Trophoblast cell (in vitro differentiated cells and primary cell): ENCODE measurements at regions not wholly inside any gene's neighbourhood (a gene's known extent, or its start where the extent isn't known, plus 50 kb on each side); places are given as distances from the start of the nearest gene placed in this dataset.
"Not testable (repeated sequence)": the region's sequence is repeated elsewhere in the genome, so short reads cannot be mapped to it uniquely, and the experiment has no call there.

Experiments used
- DNase-seq, 2 donors: peaks; one replicate each; pipeline ENCODE4 v3.0.0-alpha.2; 2016
- H2AFZ ChIP-seq: 2 replicates; pipeline ENCODE4 v1.6.1; 2013; ENCODE audit warnings: low read length, moderate library complexity, mild to moderate bottlenecking; ENCODE audit not compliant: insufficient read depth, poor library complexity
- H2AK5ac ChIP-seq: 2 replicates; pipeline ENCODE4 v1.6.1; 2013; ENCODE audit warnings: mild to moderate bottlenecking, low read length
- H2BK120ac ChIP-seq: 2 replicates; pipeline ENCODE4 v1.6.1; 2013; ENCODE audit warnings: low read length, mild to moderate bottlenecking, moderate library complexity; ENCODE audit not compliant: insufficient read depth, poor library complexity
- H2BK12ac ChIP-seq: 2 replicates; pipeline ENCODE4 v1.6.1; 2013; ENCODE audit warnings: mild to moderate bottlenecking, low read length, moderate library complexity
- H2BK5ac ChIP-seq: 2 replicates; pipeline ENCODE4 v1.6.1; 2013; ENCODE audit warnings: low read length, low read depth, moderate library complexity, mild to moderate bottlenecking; ENCODE audit not compliant: poor library complexity
- H3K14ac ChIP-seq: 2 replicates; pipeline ENCODE4 v1.6.1; 2013; ENCODE audit warnings: mild to moderate bottlenecking, low read length
- H3K18ac ChIP-seq: 2 replicates; pipeline ENCODE4 v1.6.1; 2013; ENCODE audit warnings: mild to moderate bottlenecking, low read length
- H3K23ac ChIP-seq: 2 replicates; pipeline ENCODE4 v1.6.1; 2013; ENCODE audit warnings: low read length
- H3K27ac ChIP-seq: 2 replicates; pipeline ENCODE4 v1.5.1; 2013; ENCODE audit warnings: low read depth, mild to moderate bottlenecking, inconsistent platforms, low read length, moderate library complexity
- H3K27me3 ChIP-seq: 2 replicates; pipeline ENCODE4 v1.6.1; 2013; ENCODE audit warnings: inconsistent platforms, mild to moderate bottlenecking, low read length, moderate library complexity; ENCODE audit not compliant: insufficient read depth
- H3K36me3 ChIP-seq, 2 experiments: 1 replicate in 1 of 2; 2 replicates in 1 of 2; pipeline ENCODE4 v1.6.1; 2013; ENCODE audit warnings: low read length in 2 of 2, mild to moderate bottlenecking in 2 of 2, moderate library complexity in 1 of 2; ENCODE audit not compliant: insufficient read depth in 2 of 2, control insufficient read depth in 1 of 2
- H3K4ac ChIP-seq: 2 replicates; pipeline ENCODE4 v1.6.1; 2013; ENCODE audit warnings: low read depth, mild to moderate bottlenecking, low read length, moderate library complexity
- H3K4me1 ChIP-seq, 2 experiments: 1 replicate in 1 of 2; 2 replicates in 1 of 2; pipeline ENCODE4 v1.6.1; 2013; ENCODE audit warnings: low read length in 2 of 2, mild to moderate bottlenecking in 2 of 2, moderate library complexity in 1 of 2; ENCODE audit not compliant: insufficient read depth in 2 of 2, control insufficient read depth in 1 of 2
- H3K4me2 ChIP-seq: 2 replicates; pipeline ENCODE4 v1.6.1; 2013; ENCODE audit warnings: inconsistent platforms, mild to moderate bottlenecking, low read length, moderate library complexity
- H3K4me3 ChIP-seq: 2 replicates; pipeline ENCODE4 v1.5.1; 2013; ENCODE audit warnings: mild to moderate bottlenecking, low read depth, low read length, inconsistent platforms
- H3K79me1 ChIP-seq: one replicate; pipeline ENCODE4 v1.6.1; 2013; ENCODE audit warnings: low read length
- H3K79me2 ChIP-seq: 2 replicates; pipeline ENCODE4 v1.6.1; 2013; ENCODE audit warnings: low read length, mild to moderate bottlenecking; ENCODE audit not compliant: control insufficient read depth, insufficient read depth, poor library complexity
- H3K9ac ChIP-seq: 2 replicates; pipeline ENCODE4 v1.6.1; 2013; ENCODE audit warnings: mild to moderate bottlenecking, low read length
- H3K9me3 ChIP-seq: 2 replicates; pipeline ENCODE4 v1.6.1; 2013; ENCODE audit warnings: low read depth, mild to moderate bottlenecking, control low read depth, inconsistent platforms, low read length; ENCODE audit not compliant: insufficient read depth
- H4K12ac ChIP-seq: 2 replicates; pipeline ENCODE4 v1.6.1; 2013; ENCODE audit warnings: low read depth, mild to moderate bottlenecking, low read length, moderate library complexity
- H4K8ac ChIP-seq: 2 replicates; pipeline ENCODE4 v1.6.1; 2013; ENCODE audit warnings: low read depth, mild to moderate bottlenecking, low read length, moderate library complexity
- H4K91ac ChIP-seq: one replicate; pipeline ENCODE4 v1.6.1; 2013; ENCODE audit warnings: low read depth, mild to moderate bottlenecking, low read length, moderate library complexity
- WGBS: extraction: QIAGEN DNeasy Blood & Tissue Kit; methylation state at CpG from one replicate; pipeline ENCODE4 v1.1.7; 2013; ENCODE audit warnings: missing lambda C conversion rate; ENCODE audit not compliant: insufficient read length, insufficient coverage; ENCODE audit errors: extremely low coverage; 5-methylcytosine and 5-hydroxymethylcytosine counted together

- H3K14ac ChIP-seq, H3K4me1 ChIP-seq, H4K8ac ChIP-seq, H4K91ac ChIP-seq, H2BK120ac ChIP-seq, H3K9me3 ChIP-seq, H3K18ac ChIP-seq, H2BK12ac ChIP-seq, H3K4ac ChIP-seq, H2BK5ac ChIP-seq, H3K9ac ChIP-seq, H2AFZ ChIP-seq, H3K27me3 ChIP-seq, H3K27ac ChIP-seq, H3K79me1 ChIP-seq, H3K23ac ChIP-seq, H4K12ac ChIP-seq, H3K4me3 ChIP-seq, DNase-seq, H3K36me3 ChIP-seq, H2AK5ac ChIP-seq, H3K79me2 ChIP-seq, H3K4me2 ChIP-seq: not testable (repeated sequence)
- WGBS = no CpG with 5 or more reads among the region's 11 CpGs
Measured at GRCh38 chr7:36060388-36060787, 92.7 kb upstream of the EEPD1 start.

- H3K18ac ChIP-seq = no peak overlapping the region
- no peak overlapping the region for H3K4me2 ChIP-seq
- H2AFZ ChIP-seq = no peak overlapping the region
- H3K27ac ChIP-seq = no peak overlapping the region
- no peak overlapping the region for H3K14ac ChIP-seq
- DNase-seq = no peak
- no peak overlapping the region for H4K91ac ChIP-seq
- no peaks in the 10 kb centered on the region for H3K27me3 ChIP-seq
- no CpG with 5 or more reads among the region's 4 CpGs for WGBS
- H3K23ac ChIP-seq = no peak overlapping the region
- H2BK120ac ChIP-seq = no peak overlapping the region
- no peak overlapping the region for H3K4me3 ChIP-seq
- no peak overlapping the region for H4K8ac ChIP-seq
- no peaks in the 10 kb centered on the region for H3K79me1 ChIP-seq
- no peak overlapping the region for H3K4ac ChIP-seq
- no peak overlapping the region for H2BK5ac ChIP-seq
- H3K9me3 ChIP-seq = no peaks in the 10 kb centered on the region
- no peaks in the 10 kb centered on the region for H3K79me2 ChIP-seq
- no peak overlapping the region for H2AK5ac ChIP-seq
- no peak overlapping the region for H3K9ac ChIP-seq
- no peaks in the 10 kb centered on the region for H3K4me1 ChIP-seq
- no peak overlapping the region for H4K12ac ChIP-seq
- no peak overlapping the region for H2BK12ac ChIP-seq
- H3K36me3 ChIP-seq = no peaks in the 10 kb centered on the region
Measured at GRCh38 chr7:36062154-36062815, 90.8 kb upstream of the EEPD1 start.

GRCh38 chr7:36064676-36065075 is 88.4 kb upstream of the EEPD1 start:
- H3K23ac ChIP-seq = no peak overlapping the region
- no peak overlapping the region for H2BK5ac ChIP-seq
- no peak overlapping the region for H3K4me3 ChIP-seq
- no peak overlapping the region for H3K27ac ChIP-seq
- no peak overlapping the region for H4K91ac ChIP-seq
- WGBS = no CpG with 5 or more reads among the region's 3 CpGs
- H3K4ac ChIP-seq = no peak overlapping the region
- no peaks in the 10 kb centered on the region for H3K4me1 ChIP-seq
- no peak overlapping the region for H2BK120ac ChIP-seq
- H2AFZ ChIP-seq = no peak overlapping the region
- no peak overlapping the region for H2BK12ac ChIP-seq
- no peak overlapping the region for H3K4me2 ChIP-seq
- no peak for DNase-seq
- H4K12ac ChIP-seq = no peak overlapping the region
- H3K9ac ChIP-seq = no peak overlapping the region
- H3K36me3 ChIP-seq = no peaks in the 10 kb centered on the region
- no peaks in the 10 kb centered on the region for H3K79me1 ChIP-seq
- no peak overlapping the region for H3K18ac ChIP-seq
- H2AK5ac ChIP-seq = no peak overlapping the region
- no peak overlapping the region for H3K14ac ChIP-seq
- H3K79me2 ChIP-seq = no peaks in the 10 kb centered on the region
- H3K9me3 ChIP-seq = no peaks in the 10 kb centered on the region
- H4K8ac ChIP-seq = no peak overlapping the region
- H3K27me3 ChIP-seq = no peaks in the 10 kb centered on the region

GRCh38 chr7:36065563-36066342 is 87.3 kb upstream of the EEPD1 start:
- not testable (repeated sequence) for H3K4ac ChIP-seq, H2BK5ac ChIP-seq, H3K14ac ChIP-seq, H3K9ac ChIP-seq, H3K4me2 ChIP-seq, H4K8ac ChIP-seq, H3K9me3 ChIP-seq, H3K23ac ChIP-seq, H3K79me2 ChIP-seq, H2BK120ac ChIP-seq, H3K27ac ChIP-seq, H3K36me3 ChIP-seq, H2AK5ac ChIP-seq, H4K12ac ChIP-seq, H4K91ac ChIP-seq, H3K27me3 ChIP-seq, DNase-seq, H3K18ac ChIP-seq, H3K4me3 ChIP-seq, H2BK12ac ChIP-seq, H2AFZ ChIP-seq, H3K4me1 ChIP-seq, H3K79me1 ChIP-seq
- no CpG with 5 or more reads among the region's 10 CpGs for WGBS
